Suprapubic skin (tissue), 4 donors: ENCODE measurements at regions not wholly inside any gene's neighbourhood (a gene's known extent, or its start where the extent isn't known, plus 50 kb on each side); places are given as distances from the start of the nearest gene placed in this dataset.
"Not testable (repeated sequence)": the region's sequence is repeated elsewhere in the genome, so short reads cannot be mapped to it uniquely, and the experiment has no call there.

Experiments
- DNase-seq, 2 donors: peaks; one replicate each; pipeline ENCODE4 v3.0.0-alpha.2; 2019; ENCODE audit warnings: low spot score in 2 of 2
- H3K27ac ChIP-seq: fragments of 200-600 bp; sonication (generic); one replicate; pipeline ENCODE4 v1.5.1; 2019
- H3K27me3 ChIP-seq: fragments of 200-600 bp; sonication (generic); one replicate; pipeline ENCODE4 v1.5.1; 2019
- H3K36me3 ChIP-seq: fragments of 200-600 bp; sonication (generic); one replicate; pipeline ENCODE4 v1.5.1; 2019
- H3K4me1 ChIP-seq: fragments of 200-600 bp; sonication (generic); one replicate; pipeline ENCODE4 v1.5.1; 2019
- H3K4me3 ChIP-seq: fragments of 200-600 bp; sonication (generic); one replicate; pipeline ENCODE4 v1.5.1; 2019; ENCODE audit warnings: mild to moderate bottlenecking
- H3K9me3 ChIP-seq: fragments of 200-600 bp; sonication (generic); one replicate; pipeline ENCODE4 v1.5.1; 2019
- CTCF ChIP-seq, 2 donors: fragments of 200-600 bp in 1 of 2; fragments of 450-650 bp in 1 of 2; sonication (generic) in 1 of 2; IDR thresholded peaks; one replicate each; pipeline ENCODE4 v1.5.1; 2016 to 2019; ENCODE audit warnings: antibody characterized with exemption in 2 of 2, mild to moderate bottlenecking in 1 of 2, moderate library complexity in 1 of 2
- EP300 ChIP-seq: sonication (generic); formaldehyde crosslinking; IDR thresholded peaks from one replicate; pipeline ENCODE4 v1.6.1; 2017; ENCODE audit warnings: antibody characterized with exemption
- POLR2A ChIP-seq, 2 donors: fragments of 450-650 bp; IDR thresholded peaks; one replicate each; pipeline ENCODE4 v1.6.1; 2017; ENCODE audit warnings: antibody characterized with exemption in 2 of 2, mild to moderate bottlenecking in 2 of 2, moderate library complexity in 2 of 2
- POLR2AphosphoS5 ChIP-seq, 3 donors: sonication (generic); formaldehyde crosslinking; IDR thresholded peaks; one replicate each; pipeline ENCODE4 v1.6.1; 2017; ENCODE audit warnings: antibody characterized with exemption in 3 of 3
- WGBS: methylation state at CpG from one replicate; pipeline ENCODE4 v1.1.5; 2018; 5-methylcytosine and 5-hydroxymethylcytosine counted together

- Histone ChIP-seq H3K9me3 (no peaks in the 10 kb centered on the region), H3K36me3 (no peaks in the 10 kb centered on the region), H3K27me3 (no peaks in the 10 kb centered on the region), H3K4me1 (no peaks in the 10 kb centered on the region), H3K27ac (no peak overlapping the region), H3K4me3 (no peak overlapping the region)
- WGBS, result 43% methylated on average over 2 of the region's 2 CpGs
- DNase-seq, result no peak
- no peak for TF ChIP-seq EP300
- TF ChIP-seq POLR2A (IDR thresholded peaks at IDR 0.05), result no peak
- no peak for TF ChIP-seq CTCF (IDR thresholded peaks at IDR 0.05)
- no peak for TF ChIP-seq POLR2AphosphoS5 (IDR thresholded peaks at IDR 0.05)
These were observed 1015.3 kb downstream of the KCNJ18 start for GRCh38 chr17:22707626-22708025.

- H3K36me3 ChIP-seq, result no peaks in the 10 kb centered on the region
- no peaks in the 10 kb centered on the region for H3K27me3 ChIP-seq
- TF ChIP-seq POLR2AphosphoS5 (IDR thresholded peaks at IDR 0.05), result no peak
- TF ChIP-seq POLR2A (IDR thresholded peaks at IDR 0.05), result no peak
- no peak for TF ChIP-seq EP300
- no peak for TF ChIP-seq CTCF (IDR thresholded peaks at IDR 0.05)
- no peak overlapping the region for H3K27ac ChIP-seq
- DNase-seq, result no peak
- H3K4me3 ChIP-seq, result no peak overlapping the region
- H3K4me1 ChIP-seq, result no peaks in the 10 kb centered on the region
- peaks cover 5% of the 10 kb centered on the region for H3K9me3 ChIP-seq
- WGBS, result 88% methylated on average over 2 of the region's 2 CpGs
These were observed 1024.9 kb downstream of the KCNJ18 start for GRCh38 chr17:22717211-22717610.

- Histone ChIP-seq H3K27me3 (no peaks in the 10 kb centered on the region), H3K36me3 (no peaks in the 10 kb centered on the region), H3K4me3 (no peak overlapping the region), H3K9me3 (peaks cover 10% of the 10 kb centered on the region), H3K4me1 (no peaks in the 10 kb centered on the region), H3K27ac (no peak overlapping the region)
- no peak for DNase-seq
- TF ChIP-seq EP300, result no peak
- TF ChIP-seq POLR2AphosphoS5 (IDR thresholded peaks at IDR 0.05), result no peak
- no peak for TF ChIP-seq POLR2A (IDR thresholded peaks at IDR 0.05)
- TF ChIP-seq CTCF (IDR thresholded peaks at IDR 0.05), result no peak
- WGBS, result 25% methylated on average over 2 of the region's 2 CpGs
These were observed 1026.4 kb downstream of the KCNJ18 start for GRCh38 chr17:22718689-22719088.

GRCh38 chr17:22741066-22741465 is 1048.7 kb downstream of the KCNJ18 start:
- not testable (repeated sequence) for H3K4me3 ChIP-seq, H3K36me3 ChIP-seq, H3K4me1 ChIP-seq, H3K27me3 ChIP-seq, H3K27ac ChIP-seq
- no CpG with 5 or more reads among the region's 27 CpGs for WGBS
- peak in 1 of 2 donors; percentile 73 for DNase-seq
- H3K9me3 ChIP-seq, result peaks cover 13% of the 10 kb centered on the region
